HG03025 (cell line): ENCODE measurements at regions not wholly inside any gene's neighbourhood (a gene's known extent, or its start where the extent isn't known, plus 50 kb on each side); places are given as distances from the start of the nearest gene placed in this dataset.

Experiments used
- ATAC-seq: cut with Tn5 transposase; IDR thresholded peaks from one replicate; pipeline ENCODE4 v1.9.1; 2021; ENCODE audit warnings: mild to moderate bottlenecking, moderate library complexity; ENCODE audit not compliant: unreplicated experiment, low FRiP score

DNA sequence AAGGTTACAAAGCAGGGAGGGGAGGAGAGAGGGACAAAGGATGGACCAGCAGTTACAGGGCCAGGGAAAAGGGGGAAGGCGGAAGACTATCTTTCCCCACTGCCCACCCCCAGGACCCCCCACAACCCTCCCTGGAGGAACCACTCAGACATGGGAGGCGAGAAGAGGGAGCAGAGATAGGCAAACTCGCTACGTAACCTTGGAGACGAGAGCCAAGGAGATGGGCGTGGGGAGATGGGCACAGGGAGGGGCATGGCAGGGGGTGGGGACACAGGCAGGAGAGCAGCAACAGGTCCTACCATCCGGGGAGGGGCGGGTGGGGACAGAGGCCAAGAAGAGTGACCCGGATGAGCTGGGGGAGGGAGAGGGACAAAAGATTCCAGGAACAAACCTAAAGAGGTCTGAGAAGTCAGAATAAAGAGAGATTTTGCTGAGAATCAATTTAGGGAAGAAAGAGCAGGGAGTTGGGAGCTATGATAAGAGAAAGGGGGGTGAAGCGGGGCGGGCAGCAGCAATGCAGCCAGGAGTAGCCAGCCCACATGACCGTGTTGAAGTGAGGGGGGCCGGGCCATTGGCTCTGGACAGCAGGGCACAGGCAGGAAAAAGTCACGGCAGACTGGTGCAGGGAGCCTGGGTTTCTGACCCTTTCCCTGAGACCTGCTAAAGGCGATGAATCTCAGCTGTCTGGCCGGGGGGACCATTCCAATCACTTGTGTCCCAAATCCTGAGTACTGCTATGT lies 128.4 kb downstream of the BUD13 start:
- ATAC-seq = no peak

- no peak for ATAC-seq
Observed at GRCh38 chr11:116643521-116643920, 129.3 kb downstream of the BUD13 start.

- ATAC-seq = no peak
Observed at GRCh38 chr11:116642902-116643301, 129.9 kb downstream of the BUD13 start.

DNA sequence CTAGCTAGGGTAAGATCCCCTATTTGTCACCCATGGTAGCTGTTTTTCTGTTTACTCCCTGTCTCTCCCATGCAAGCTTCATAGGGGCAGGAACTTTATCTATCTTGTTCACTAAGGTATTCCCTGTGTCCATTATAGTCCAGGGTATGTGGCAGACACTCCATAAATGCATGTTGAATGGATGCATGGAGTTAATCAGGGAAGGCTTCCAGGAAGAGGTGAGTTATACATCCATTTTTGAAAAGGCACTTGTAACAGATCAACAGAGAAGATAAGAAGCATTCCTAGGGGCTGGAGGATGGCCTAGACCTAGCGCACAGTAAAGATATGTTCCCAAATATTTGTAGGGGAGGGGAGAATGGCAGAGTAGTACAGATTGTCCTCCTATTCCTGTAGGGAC lies 130.3 kb downstream of the BUD13 start:
- ATAC-seq = no peak

- no peak for ATAC-seq
Observed at GRCh38 chr11:116641561-116642045, 131.2 kb downstream of the BUD13 start.

DNA sequence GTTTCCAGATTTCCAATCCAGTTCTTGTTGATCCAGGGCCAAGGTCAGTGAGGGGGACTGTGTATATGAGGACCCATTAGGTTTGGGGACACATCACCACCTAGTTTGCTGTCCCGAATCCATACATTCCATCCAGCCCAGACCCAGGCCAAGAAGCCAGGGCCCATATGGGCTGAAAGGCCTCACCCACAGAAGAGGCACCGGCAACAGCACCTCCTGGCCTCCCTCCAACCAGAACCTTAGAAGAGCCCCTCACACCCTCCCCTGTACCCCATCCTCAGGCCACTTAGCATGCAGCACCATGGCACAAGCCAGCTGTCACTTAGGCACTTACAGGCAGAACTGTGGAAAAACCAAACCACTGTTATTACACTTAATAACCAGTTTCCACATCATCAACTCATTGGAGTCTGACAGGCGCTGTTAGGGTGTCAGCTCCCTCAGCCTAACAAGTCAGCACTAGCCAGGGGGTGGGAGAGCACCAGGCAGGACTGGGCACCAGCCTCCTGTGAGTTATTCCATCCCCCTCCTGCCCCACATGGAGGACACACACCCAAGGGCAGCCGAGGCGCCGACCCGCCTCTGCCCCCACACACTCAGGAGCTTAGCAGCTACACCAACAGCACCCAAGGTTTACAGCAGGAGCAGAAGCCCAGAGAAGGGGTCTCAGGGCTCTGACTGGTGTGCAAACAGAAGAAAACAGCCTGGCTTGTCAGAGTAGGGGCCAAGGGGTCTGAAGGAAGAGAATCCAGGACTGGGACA lies 132.0 kb downstream of the BUD13 start:
- no peak for ATAC-seq

DNA sequence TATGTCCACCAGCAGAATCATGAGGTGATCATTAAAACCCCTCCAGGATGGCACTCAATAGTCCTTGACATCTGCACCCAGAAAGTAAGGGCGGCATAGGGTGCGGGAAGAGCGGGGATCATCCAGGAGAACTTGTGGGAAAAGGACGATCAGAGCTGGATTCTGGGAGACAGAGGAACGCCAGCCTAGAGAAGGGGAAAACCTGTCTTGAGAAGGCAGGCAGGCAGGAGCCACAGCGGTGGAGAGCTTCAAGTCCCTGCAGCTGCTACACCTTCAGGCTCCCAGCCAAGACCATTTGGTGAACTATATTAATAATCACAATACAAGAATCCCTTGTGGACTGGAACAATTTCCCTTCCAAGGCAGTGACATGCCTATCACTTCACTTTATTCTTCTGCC lies 134.3 kb downstream of the BUD13 start:
- no peak for ATAC-seq

DNA sequence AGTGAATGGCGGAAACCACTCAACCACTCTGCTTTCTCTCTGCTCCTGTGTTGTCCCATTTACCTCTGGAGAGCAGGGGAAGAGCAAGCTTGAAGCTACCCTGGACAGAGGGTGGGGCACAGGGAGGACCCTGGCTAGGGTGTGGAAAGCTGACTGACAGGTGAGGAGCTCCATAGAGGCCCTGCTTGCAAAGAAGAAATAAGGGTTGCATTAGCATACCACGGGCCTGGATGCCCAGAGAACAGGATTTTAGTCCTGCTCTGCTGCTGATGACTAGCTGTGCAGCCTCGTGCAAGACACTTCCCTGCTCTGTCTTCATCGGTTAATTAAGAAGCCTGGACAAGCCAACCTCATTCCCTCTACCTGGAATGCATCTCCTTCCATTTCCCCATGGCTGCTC lies 135.0 kb downstream of the BUD13 start:
- no peak for ATAC-seq

GRCh38 chr11:116636341-116636929 lies 136.4 kb downstream of the BUD13 start:
- no peak for ATAC-seq

DNA sequence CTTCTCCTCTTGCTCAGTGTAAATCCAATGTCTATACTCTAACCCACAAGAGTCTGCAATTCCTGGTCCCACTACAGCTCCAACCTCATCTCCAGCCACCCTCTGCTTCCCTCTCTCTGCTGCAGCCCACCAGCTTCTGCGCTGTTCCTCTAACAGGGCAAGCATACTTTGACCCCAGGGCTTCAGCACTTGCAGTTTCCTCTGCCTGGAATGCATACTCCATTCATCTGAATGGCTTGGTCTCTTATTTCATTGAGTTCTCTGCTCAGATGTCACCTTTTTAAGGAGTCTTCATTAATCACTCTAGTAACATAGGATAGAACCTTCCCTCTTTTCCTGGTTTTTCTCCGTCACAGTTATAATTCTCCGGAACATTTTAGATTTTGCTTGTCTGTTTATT lies 141.6 kb downstream of the BUD13 start:
- no peak for ATAC-seq

DNA sequence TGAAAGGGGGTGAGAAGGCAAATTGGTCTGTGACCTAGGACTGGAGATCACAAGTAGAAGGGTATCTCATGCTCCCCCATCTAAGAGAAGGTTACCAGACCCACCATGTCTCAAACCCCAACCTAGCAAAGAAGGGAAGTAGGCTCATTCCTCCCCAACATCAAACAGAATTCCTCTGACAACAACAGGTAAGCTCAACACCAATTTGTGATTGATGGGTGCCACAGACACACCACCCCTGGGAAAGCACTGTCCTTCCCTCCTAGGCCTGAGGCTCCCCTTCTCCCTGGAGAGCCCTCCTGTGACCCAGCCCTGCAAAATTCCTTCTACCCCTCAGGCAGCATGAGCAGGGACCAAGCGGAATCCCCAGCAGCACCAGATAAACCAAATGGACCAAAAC lies 154.3 kb downstream of the BUD13 start:
- no peak for ATAC-seq

GRCh38 chr11:116615211-116615865 lies 157.4 kb downstream of the BUD13 start:
- ATAC-seq = no peak

GRCh38 chr11:116614306-116615210 lies 158.2 kb downstream of the BUD13 start:
- no peak for ATAC-seq

DNA sequence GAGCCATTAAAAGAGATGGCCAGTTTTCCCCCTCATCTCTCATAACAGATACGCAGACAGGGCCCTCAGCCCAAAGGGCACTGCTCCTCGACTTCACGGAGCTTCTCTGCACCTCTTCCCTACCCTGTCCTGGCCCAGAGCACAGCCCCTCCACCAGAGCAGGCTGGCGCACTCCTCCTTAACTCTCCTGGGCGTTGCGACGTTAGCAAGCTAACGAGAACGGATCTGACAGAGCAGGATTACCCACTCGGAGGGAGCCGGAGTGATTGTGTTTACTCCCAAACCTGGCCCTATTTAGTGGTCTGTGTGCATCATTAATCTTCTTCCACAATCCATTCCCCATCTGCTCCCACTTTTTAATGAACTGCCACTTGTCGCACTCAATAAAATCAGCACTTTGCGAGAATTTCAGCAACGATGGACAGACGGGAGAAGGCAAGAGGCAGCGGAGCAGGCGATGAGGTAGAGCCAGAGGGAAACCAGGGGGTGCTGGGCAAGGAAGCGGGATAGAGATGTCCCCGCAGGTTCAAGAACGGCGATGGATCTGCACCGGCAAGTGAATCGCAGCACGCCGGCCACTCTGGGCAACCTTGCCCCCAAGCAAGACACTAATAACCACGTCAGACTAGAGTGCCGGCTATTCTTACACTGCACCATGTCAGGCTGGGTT lies 159.4 kb downstream of the BUD13 start:
- no peak for ATAC-seq

DNA sequence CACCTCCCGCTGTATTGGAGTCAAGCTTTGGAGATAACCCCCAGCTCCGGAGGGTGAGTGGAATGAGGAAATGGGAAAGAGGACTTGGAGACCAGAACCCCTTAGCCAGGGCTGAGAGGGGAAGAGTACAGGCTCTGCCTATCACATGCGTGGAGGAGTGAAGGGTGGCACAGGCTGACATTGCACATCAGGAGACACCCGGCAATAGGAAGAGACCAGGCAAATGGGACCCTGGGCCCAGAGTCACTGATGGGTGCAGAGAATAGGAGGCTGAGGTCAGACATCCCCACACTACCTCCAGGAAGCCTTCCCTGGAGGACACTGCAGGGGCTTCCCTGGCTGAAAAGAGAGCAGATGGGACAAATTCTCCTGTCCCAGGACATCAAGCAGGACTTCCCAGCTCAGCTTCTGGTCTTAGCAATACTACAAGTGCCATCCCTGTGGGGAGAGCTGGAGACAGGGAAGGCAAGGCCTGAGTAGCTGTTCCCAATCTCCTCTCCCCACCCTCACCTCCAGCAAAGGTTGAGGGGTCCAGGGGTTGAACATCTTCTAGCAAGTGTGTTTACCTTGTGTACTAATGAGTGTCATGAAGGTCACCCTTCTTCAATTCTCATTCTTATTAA lies 160.7 kb downstream of the BUD13 start:
- ATAC-seq = no peak

DNA sequence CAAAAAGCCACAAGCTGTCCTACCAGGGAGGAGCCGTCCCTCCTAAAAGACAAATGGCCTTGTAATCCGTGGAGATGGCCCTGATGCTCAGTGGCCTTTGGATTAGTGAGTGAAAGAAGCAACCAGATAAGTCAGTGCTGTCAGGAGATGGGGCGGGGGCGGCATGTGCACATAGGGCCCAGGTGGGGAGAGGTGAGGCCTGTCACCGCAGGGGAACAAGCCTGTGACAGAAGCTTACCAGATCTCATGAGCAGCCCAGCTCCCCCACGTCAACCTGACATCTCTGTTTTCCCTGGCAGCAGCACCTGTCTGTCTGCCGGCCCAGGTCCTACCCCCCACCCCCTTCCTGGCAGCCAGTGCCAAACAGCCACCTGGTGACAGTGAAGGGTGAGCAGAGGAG lies 162.6 kb downstream of the BUD13 start:
- no peak for ATAC-seq

GRCh38 chr11:116607027-116607426 lies 165.8 kb downstream of the BUD13 start:
- ATAC-seq = no peak

DNA sequence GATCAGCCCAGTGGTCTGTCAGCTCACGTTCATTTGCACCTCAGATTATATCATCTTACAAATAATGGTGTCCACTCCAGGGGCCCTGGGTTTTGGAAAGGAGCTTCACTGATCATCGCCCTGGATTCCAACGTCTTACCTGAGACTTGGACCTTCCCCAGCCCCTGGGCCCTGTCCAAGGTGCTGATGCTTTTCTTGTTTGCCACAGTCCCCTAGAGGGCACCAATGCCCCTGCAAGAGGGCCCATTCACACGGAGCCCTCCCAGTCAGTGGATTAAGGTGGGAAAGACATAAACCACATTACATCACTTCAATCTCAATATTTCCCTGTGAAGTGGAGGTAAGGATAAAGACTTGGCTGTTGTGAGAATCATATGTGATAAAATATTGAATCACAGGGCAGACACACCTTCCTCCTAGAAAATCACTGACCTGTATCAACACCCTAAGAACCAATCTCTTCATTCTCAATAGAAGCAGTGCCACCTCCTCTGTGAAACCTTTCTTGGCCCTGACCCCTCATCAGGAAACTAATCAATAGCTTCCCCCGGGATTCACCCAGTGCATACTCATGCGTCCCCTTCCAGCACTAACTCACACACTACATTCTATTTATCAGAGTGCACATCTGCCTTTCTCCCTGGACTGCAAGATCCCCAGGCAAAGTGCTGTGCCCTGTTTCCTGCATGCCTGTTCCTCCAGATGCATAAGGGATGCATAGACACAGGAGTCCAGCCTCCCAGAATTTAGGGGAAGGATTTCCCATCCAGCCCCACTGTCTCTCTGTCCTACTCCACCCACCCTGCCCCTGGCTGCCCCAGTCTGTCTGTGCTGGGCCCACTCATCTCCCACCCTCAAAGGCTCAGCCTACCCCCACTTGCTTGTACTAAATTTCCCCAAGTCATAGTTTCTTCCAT lies 167.0 kb downstream of the BUD13 start:
- ATAC-seq = no peak
